ENCODE measurements at regions not wholly inside any gene's neighbourhood (a gene's known extent, or its start where the extent isn't known, plus 50 kb on each side); places are given as distances from the start of the nearest gene placed in this dataset.

- DNase-seq (ENCODE audit: low read depth in 3 of 3): no peak
Measured at GRCh38 chr18:7349181-7349837, 118.4 kb downstream of the LRRC30 start.

- no peak for DNase-seq (ENCODE audit: low read depth in 3 of 3)
Measured at GRCh38 chr18:7358989-7359726, 128.3 kb downstream of the LRRC30 start.

- DNase-seq (ENCODE audit: low read depth in 3 of 3): no peak
Measured at GRCh38 chr18:7360606-7361170, 129.8 kb downstream of the LRRC30 start.

GRCh38 chr18:7363338-7363737, 132.4 kb downstream of the LRRC30 start:
- DNase-seq (ENCODE audit: low read depth in 3 of 3): no peak

- no peak for DNase-seq (ENCODE audit: low read depth in 3 of 3)
Measured at GRCh38 chr18:7366597-7366996, 135.7 kb downstream of the LRRC30 start.

GRCh38 chr18:7367336-7367735, 136.4 kb downstream of the LRRC30 start:
- DNase-seq (ENCODE audit: low read depth in 3 of 3): no peak

- DNase-seq (ENCODE audit: low read depth in 3 of 3): no peak
Measured at GRCh38 chr18:7369006-7369405, 138.1 kb downstream of the LRRC30 start.

GRCh38 chr18:7370375-7370774, 139.5 kb downstream of the LRRC30 start:
- DNase-seq (ENCODE audit: low read depth in 3 of 3): no peak

- no peak for DNase-seq (ENCODE audit: low read depth in 3 of 3)
Measured at GRCh38 chr18:7370802-7371201, 139.9 kb downstream of the LRRC30 start.

- no peak for DNase-seq (ENCODE audit: low read depth in 3 of 3)
Measured at GRCh38 chr18:7373441-7373840, 142.6 kb downstream of the LRRC30 start.

GRCh38 chr18:7381307-7381706, 150.4 kb downstream of the LRRC30 start:
- DNase-seq (ENCODE audit: low read depth in 3 of 3): no peak

GRCh38 chr18:7382328-7383001, 151.6 kb downstream of the LRRC30 start:
- no peak for DNase-seq (ENCODE audit: low read depth in 3 of 3)

GRCh38 chr18:7383002-7383980, 152.4 kb downstream of the LRRC30 start:
- DNase-seq (ENCODE audit: low read depth in 3 of 3): no peak

GRCh38 chr18:7388741-7389140, 157.9 kb downstream of the LRRC30 start:
- DNase-seq (ENCODE audit: low read depth in 3 of 3): no peak

- DNase-seq (ENCODE audit: low read depth in 3 of 3): no peak
Measured at GRCh38 chr18:7390731-7391492, 160.0 kb downstream of the LRRC30 start.

- DNase-seq (ENCODE audit: low read depth in 3 of 3): no peak
Measured at GRCh38 chr18:7393080-7393479, 162.2 kb downstream of the LRRC30 start.

- DNase-seq (ENCODE audit: low read depth in 3 of 3): no peak
Measured at GRCh38 chr18:7394050-7394659, 163.3 kb downstream of the LRRC30 start.

- no peak for DNase-seq (ENCODE audit: low read depth in 3 of 3)
Measured at GRCh38 chr18:7395566-7395965, 164.7 kb downstream of the LRRC30 start.

GRCh38 chr18:7413906-7414305, 153.2 kb upstream of the PTPRM start:
- no peak for DNase-seq (ENCODE audit: low read depth in 3 of 3)

- DNase-seq (ENCODE audit: low read depth in 3 of 3): no peak
Measured at GRCh38 chr18:7414459-7414858, 152.7 kb upstream of the PTPRM start.

All from stimulated activated CD4-positive, alpha-beta T cell treated with anti-CD3 and anti-CD28 coated beads, TNF-alpha, amount 100 ng/mL, for 48 hours (primary cell).